ENCODE measurements at regions not wholly inside any gene's neighbourhood (a gene's known extent, or its start where the extent isn't known, plus 50 kb on each side); places are given as distances from the start of the nearest gene placed in this dataset.
"Not testable (repeated sequence)": the region's sequence is repeated elsewhere in the genome, so short reads cannot be mapped to it uniquely, and the experiment has no call there.

- DNase-seq (ENCODE audit: low spot score), result no peak
Observed at GRCh38 chr13:43946281-43946680, 66.6 kb downstream of the LACC1 start.

- DNase-seq (ENCODE audit: low spot score), result no peak
Observed at GRCh38 chr13:43947897-43948458, 68.3 kb downstream of the LACC1 start.

DNA sequence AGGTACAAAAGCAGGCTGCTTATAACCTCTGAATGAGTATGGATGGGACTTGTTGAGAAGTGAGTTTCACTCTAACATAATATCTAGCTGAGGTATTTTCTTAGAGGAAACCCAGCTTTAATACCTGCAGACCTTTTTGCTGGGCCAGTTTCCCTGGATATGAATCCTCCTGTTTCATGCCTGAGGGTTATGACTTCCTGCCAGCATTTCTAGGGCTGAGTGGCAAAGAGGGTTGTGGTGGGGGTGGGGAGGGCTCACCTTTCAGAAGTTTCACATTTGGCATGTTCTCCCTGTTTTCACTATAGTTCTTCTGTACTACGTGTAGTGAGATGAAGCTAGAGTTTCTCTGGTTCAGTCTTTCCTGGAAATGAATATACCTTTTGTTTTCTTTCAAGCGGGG lies 73.7 kb downstream of the LACC1 start:
- no peak for DNase-seq (ENCODE audit: low spot score)

DNA sequence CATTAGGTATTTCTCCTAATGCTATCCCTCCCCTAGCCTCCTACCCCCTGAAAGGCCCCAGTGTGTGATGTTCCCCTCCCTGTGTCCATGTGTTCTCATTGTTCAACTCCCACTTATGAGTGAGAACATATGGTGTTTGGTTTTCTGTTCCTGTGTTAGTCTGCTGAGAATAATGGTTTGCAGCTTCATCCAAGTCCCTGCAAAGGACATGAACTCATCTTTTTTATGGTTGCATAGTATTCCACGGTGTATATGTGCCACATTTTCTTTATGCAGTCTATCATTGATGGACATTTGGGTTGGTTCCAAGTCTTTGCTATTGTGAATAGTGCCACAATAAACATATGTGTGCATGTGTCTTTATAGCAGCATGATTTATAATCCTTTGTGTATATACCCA lies 77.3 kb downstream of the LACC1 start:
- not testable (repeated sequence) for DNase-seq (ENCODE audit: low spot score)

GRCh38 chr13:43959291-43959690 lies 79.6 kb downstream of the LACC1 start:
- DNase-seq (ENCODE audit: low spot score), result no peak

DNA sequence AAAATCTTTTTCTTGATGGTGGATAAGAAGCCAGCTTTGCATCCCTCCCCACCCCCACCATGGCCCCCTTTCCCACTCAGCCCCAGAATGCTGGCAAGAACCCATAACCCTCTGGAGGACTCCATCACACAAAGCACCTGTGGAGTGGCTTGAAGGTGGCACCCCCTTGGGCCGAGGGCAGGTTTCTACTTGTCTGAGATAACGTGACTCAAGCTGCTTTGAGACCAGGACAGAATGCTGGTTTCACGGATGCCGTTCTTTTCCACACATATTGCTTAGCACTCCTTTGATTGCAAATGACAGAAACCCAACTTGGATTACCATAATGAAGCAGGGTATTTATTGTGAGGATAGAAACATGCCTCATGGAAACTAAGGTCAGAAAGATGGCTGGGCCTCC lies 82.2 kb downstream of the LACC1 start:
- DNase-seq (ENCODE audit: low spot score), result no peak

DNA sequence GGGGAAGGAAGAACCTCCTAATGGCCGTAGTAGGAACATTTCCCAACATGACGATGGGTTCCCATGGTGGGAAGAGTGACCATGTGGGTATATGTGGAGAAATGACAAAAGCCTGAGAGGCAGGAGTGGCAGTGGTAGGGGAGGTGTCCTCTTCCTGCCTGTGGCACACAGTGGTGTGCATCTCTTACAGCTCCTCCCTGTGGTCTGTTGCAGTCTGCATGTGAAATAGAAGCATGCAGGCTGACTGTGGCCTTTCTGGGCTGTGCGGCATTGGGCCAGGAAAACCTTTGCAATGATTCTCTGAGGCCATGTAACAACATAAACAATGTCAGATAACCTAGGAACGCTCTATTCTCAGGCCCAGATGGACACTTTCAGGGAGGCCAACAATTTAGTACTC lies 84.0 kb downstream of the LACC1 start:
- peak; percentile 16 for DNase-seq (ENCODE audit: low spot score)

DNA sequence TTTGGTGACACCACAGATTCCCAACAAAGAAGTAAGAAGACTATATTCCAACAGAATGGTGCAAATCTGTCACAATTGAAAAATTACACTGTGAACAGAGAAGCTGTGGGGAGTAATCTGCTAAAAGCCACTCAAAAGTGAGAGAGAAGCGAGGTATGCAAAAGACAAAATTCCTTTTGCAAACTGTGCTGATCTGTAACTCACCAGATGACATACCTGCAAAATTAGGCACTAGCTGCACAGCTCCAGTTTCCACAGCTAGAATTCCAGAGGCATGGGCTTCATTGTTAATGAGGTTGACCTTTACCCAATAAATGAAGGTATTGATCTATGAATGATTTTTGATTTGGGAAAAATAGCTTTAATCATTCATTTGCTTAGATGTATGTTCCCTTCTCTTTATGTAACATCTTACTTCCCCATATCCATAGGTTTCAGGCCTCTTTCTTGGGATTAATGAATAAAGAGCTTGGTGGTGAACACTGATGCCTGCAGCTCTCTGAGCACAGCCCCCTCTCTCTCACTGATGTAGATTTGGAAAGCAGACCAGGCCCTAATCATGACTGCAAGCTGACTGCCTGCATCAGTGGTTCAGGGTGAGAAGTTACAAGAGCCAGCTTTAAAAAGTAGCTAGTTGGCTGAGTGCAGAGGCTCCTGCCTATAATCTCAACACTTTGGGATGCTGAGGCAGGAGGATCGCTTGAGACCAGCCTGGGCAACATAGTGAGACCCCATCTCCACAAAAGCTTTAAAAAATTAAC lies 85.2 kb downstream of the LACC1 start:
- DNase-seq (ENCODE audit: low spot score), result no peak

GRCh38 chr13:43965459-43965845 lies 85.7 kb downstream of the LACC1 start:
- DNase-seq (ENCODE audit: low spot score), result no peak

GRCh38 chr13:43968251-43968942 lies 88.7 kb downstream of the LACC1 start:
- not testable (repeated sequence) for DNase-seq (ENCODE audit: low spot score)

- DNase-seq (ENCODE audit: low spot score), result not testable (repeated sequence)
Observed at GRCh38 chr13:43968943-43969690, 89.4 kb downstream of the LACC1 start.

DNA sequence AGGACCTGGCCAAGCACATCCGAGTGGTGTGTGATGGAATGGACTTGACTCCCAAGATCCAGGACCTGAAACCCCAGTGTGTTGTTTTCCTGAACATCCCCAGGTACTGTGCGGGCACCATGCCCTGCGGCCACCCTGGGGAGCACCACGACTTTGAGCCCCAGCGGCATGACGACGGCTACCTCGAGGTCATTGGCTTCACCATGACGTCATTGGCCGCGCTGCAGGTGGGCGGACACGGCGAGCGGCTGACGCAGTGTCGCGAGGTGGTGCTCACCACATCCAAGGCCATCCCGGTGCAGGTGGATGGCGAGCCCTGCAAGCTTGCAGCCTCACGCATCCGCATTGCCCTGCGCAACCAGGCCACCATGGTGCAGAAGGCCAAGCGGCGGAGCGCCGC lies 90.2 kb downstream of the LACC1 start:
- not testable (repeated sequence) for DNase-seq (ENCODE audit: low spot score)

GRCh38 chr13:43970520-43971242 lies 91.0 kb downstream of the LACC1 start:
- not testable (repeated sequence) for DNase-seq (ENCODE audit: low spot score)

GRCh38 chr13:43971324-43971723 lies 91.6 kb downstream of the LACC1 start:
- not testable (repeated sequence) for DNase-seq (ENCODE audit: low spot score)

- no peak for DNase-seq (ENCODE audit: low spot score)
Observed at GRCh38 chr13:43977911-43978310, 98.2 kb downstream of the LACC1 start.

DNA sequence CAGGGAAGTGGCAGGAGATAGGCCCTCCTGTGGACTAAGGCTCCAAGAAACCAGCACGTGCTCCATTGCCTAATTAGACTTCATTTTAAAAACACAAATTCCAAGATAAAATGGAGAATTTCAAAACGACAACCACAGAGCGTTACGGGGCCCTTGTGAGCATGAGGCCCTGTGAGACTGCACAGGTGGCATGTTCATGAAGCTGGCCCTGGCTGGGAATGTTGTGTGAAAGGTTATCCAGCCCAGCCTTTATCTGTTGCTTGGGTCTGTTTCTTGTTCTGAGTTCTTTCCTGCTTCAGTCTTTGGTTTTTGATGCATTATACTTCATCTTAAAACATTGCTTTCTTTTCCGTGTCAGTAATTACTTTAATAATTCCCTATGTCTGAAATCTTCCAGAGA lies 99.0 kb downstream of the LACC1 start:
- DNase-seq (ENCODE audit: low spot score), result no peak

GRCh38 chr13:43979492-43979891 lies 99.8 kb downstream of the LACC1 start:
- DNase-seq (ENCODE audit: low spot score), result no peak

DNA sequence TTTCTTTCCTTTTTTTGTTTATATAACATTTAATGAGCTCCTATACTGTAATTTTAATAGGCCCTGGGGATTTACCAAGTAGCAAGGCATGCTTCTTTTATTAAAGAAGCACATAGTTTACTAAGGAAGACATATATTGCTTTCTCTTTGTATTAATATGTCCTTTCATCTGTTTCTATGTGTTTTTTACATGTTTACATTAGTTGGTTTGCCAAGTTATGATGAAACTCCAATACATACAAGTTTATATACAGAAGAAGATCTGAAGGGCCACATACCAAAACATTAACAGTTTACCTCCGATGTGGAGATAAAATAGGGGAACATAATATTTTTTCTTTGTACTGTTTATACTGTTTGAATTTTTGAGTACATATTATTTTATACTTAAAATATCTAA lies 100.9 kb downstream of the LACC1 start:
- DNase-seq (ENCODE audit: low spot score), result no peak

- DNase-seq (ENCODE audit: low spot score), result no peak
Observed at GRCh38 chr13:43981091-43981490, 101.4 kb downstream of the LACC1 start.

- DNase-seq (ENCODE audit: low spot score), result peak; percentile 22
Observed at GRCh38 chr13:43981512-43982301, 102.0 kb downstream of the LACC1 start.

GRCh38 chr13:43983373-43983772 lies 103.7 kb downstream of the LACC1 start:
- DNase-seq (ENCODE audit: low spot score), result no peak
